KMS-11 (cell line): ENCODE measurements at regions not wholly inside any gene's neighbourhood (a gene's known extent, or its start where the extent isn't known, plus 50 kb on each side); places are given as distances from the start of the nearest gene placed in this dataset.

Source experiments
- H2AFZ ChIP-seq: fragments of 200-600 bp; sonication (generic); 2 replicates; pipeline ENCODE4 v1.6.1; 2016; ENCODE audit warnings: antibody characterized with exemption, mixed run types, low read depth
- H3K27ac ChIP-seq: fragments of 200-600 bp; sonication (generic); 2 replicates; pipeline ENCODE4 v1.6.1; 2016; ENCODE audit warnings: mild to moderate bottlenecking, mixed run types
- H3K27me3 ChIP-seq: fragments of 200-600 bp; sonication (generic); 2 replicates; pipeline ENCODE4 v1.6.1; 2017; ENCODE audit warnings: mild to moderate bottlenecking, low read depth, mixed run types, moderate library complexity; ENCODE audit not compliant: insufficient read depth
- H3K36me3 ChIP-seq: fragments of 200-600 bp; sonication (generic); 2 replicates; pipeline ENCODE4 v1.6.1; 2017; ENCODE audit warnings: mild to moderate bottlenecking, mixed run types; ENCODE audit not compliant: insufficient read depth
- H3K4me1 ChIP-seq: fragments of 200-600 bp; sonication (generic); 2 replicates; pipeline ENCODE4 v1.6.1; 2016; ENCODE audit warnings: mild to moderate bottlenecking, low read depth, mixed run types; ENCODE audit not compliant: poor library complexity, severe bottlenecking
- H3K4me2 ChIP-seq: fragments of 200-600 bp; sonication (generic); 2 replicates; pipeline ENCODE4 v1.7.0; 2016; ENCODE audit warnings: mild to moderate bottlenecking, mixed run types
- H3K4me3 ChIP-seq: fragments of 200-600 bp; sonication (generic); IDR thresholded peaks from 2 replicates; pipeline ENCODE4 v1.6.1; 2017; ENCODE audit warnings: low read depth, low read length, mixed read lengths; ENCODE audit not compliant: insufficient read depth
- H3K79me2 ChIP-seq: fragments of 200-600 bp; sonication (generic); 2 replicates; pipeline ENCODE4 v1.6.1; 2016; ENCODE audit warnings: low read depth, mixed run types; ENCODE audit not compliant: insufficient read depth
- H3K9ac ChIP-seq: fragments of 200-600 bp; sonication (generic); 2 replicates; pipeline ENCODE4 v1.6.1; 2016; ENCODE audit warnings: mild to moderate bottlenecking, mixed run types
- H4K20me1 ChIP-seq: fragments of 200-600 bp; sonication (generic); 2 replicates; pipeline ENCODE4 v1.6.1; 2016; ENCODE audit warnings: mild to moderate bottlenecking, mixed run types; ENCODE audit not compliant: insufficient read depth
- CTCF ChIP-seq: fragments of 200-600 bp; sonication (generic); conservative IDR thresholded peaks from 2 replicates; pipeline ENCODE4 v1.6.1; 2017; ENCODE audit warnings: low read depth, mild to moderate bottlenecking, antibody characterized with exemption, low read length, moderate library complexity, mixed read lengths

GRCh38 chr10:10307036-10307435 lies 710.6 kb upstream of the CELF2 start:
- no peak overlapping the region for H3K27ac ChIP-seq
- no peak for TF ChIP-seq CTCF
- H4K20me1 ChIP-seq: no peaks in the 10 kb centered on the region
- no peaks in the 10 kb centered on the region for H3K4me1 ChIP-seq
- H3K36me3 ChIP-seq: no peaks in the 10 kb centered on the region
- no peak overlapping the region for H2AFZ ChIP-seq
- no peaks in the 10 kb centered on the region for H3K79me2 ChIP-seq
- no peaks in the 10 kb centered on the region for H3K27me3 ChIP-seq
- H3K4me3 ChIP-seq: no peak overlapping the region
- no peak overlapping the region for H3K9ac ChIP-seq
- no peak overlapping the region for H3K4me2 ChIP-seq

- Histone ChIP-seq H4K20me1 (no peaks in the 10 kb centered on the region), H2AFZ (no peak overlapping the region), H3K4me3 (no peak overlapping the region), H3K36me3 (no peaks in the 10 kb centered on the region), H3K4me2 (no peak overlapping the region), H3K27me3 (no peaks in the 10 kb centered on the region), H3K27ac (no peak overlapping the region), H3K79me2 (no peaks in the 10 kb centered on the region), H3K4me1 (no peaks in the 10 kb centered on the region), H3K9ac (no peak overlapping the region)
- no peak for TF ChIP-seq CTCF
Measured at GRCh38 chr10:10307551-10307950, 710.1 kb upstream of the CELF2 start.

GRCh38 chr10:10310498-10310897 lies 707.2 kb upstream of the CELF2 start:
- Histone ChIP-seq H4K20me1 (no peaks in the 10 kb centered on the region), H3K4me3 (no peak overlapping the region), H3K27me3 (no peaks in the 10 kb centered on the region), H3K4me2 (no peak overlapping the region), H2AFZ (no peak overlapping the region), H3K4me1 (no peaks in the 10 kb centered on the region), H3K27ac (no peak overlapping the region), H3K36me3 (no peaks in the 10 kb centered on the region), H3K79me2 (no peaks in the 10 kb centered on the region), H3K9ac (no peak overlapping the region)
- TF ChIP-seq CTCF: no peak

GRCh38 chr10:10311966-10312365 lies 705.7 kb upstream of the CELF2 start:
- no peaks in the 10 kb centered on the region for H4K20me1 ChIP-seq
- H2AFZ ChIP-seq: no peak overlapping the region
- H3K4me1 ChIP-seq: no peaks in the 10 kb centered on the region
- H3K9ac ChIP-seq: no peak overlapping the region
- H3K4me2 ChIP-seq: no peak overlapping the region
- no peak for TF ChIP-seq CTCF
- H3K4me3 ChIP-seq: no peak overlapping the region
- no peak overlapping the region for H3K27ac ChIP-seq
- no peaks in the 10 kb centered on the region for H3K79me2 ChIP-seq
- H3K27me3 ChIP-seq: no peaks in the 10 kb centered on the region
- no peaks in the 10 kb centered on the region for H3K36me3 ChIP-seq
